ENCODE measurements at regions not wholly inside any gene's neighbourhood (a gene's known extent, or its start where the extent isn't known, plus 50 kb on each side); places are given as distances from the start of the nearest gene placed in this dataset.

DNA sequence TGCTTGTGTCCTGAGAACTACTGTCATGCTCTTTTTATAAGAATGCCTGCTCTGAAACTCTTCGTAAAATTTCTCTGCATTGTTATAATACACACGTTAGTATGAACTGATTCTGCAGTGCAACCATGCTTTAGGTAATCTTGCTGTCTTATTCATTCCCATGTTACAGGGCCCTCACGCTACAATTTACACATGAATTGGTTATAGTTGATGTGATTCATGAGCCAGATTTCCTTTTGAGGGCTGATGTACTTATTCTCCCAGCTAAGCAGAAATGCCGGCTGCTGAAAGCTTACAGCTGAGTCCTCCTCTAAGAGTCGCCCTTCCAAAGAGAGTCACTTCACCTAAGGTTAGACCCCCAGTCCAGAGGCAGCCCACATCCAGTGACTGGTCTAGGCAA lies 233.5 kb upstream of the PCSK5 start:
- TF ChIP-seq POLR2AphosphoS5 (IDR thresholded peaks at IDR 0.05; ENCODE audit: low read depth) (no peak), EZH2phosphoT487 (IDR thresholded peaks at IDR 0.05; ENCODE audit: unreplicated experiment) (no peak), JUNB (IDR thresholded peaks at IDR 0.05; ENCODE audit: unreplicated experiment) (no peak), ZNF114 (CRISPR knock-in tag; IDR thresholded peaks at IDR 0.05) (no peak), EZH2 (IDR thresholded peaks at IDR 0.05; ENCODE audit: low read depth, unreplicated experiment) (no peak), CREB1 (CRISPR knock-in tag; IDR thresholded peaks at IDR 0.05; ENCODE audit: low read depth) (no peak), ZNF462 (CRISPR knock-in tag; IDR thresholded peaks at IDR 0.05) (no peak), NANOG (IDR thresholded peaks at IDR 0.05; ENCODE audit: borderline replicate concordance) (no peak)
- TF ChIP-seq, protein P1, sequence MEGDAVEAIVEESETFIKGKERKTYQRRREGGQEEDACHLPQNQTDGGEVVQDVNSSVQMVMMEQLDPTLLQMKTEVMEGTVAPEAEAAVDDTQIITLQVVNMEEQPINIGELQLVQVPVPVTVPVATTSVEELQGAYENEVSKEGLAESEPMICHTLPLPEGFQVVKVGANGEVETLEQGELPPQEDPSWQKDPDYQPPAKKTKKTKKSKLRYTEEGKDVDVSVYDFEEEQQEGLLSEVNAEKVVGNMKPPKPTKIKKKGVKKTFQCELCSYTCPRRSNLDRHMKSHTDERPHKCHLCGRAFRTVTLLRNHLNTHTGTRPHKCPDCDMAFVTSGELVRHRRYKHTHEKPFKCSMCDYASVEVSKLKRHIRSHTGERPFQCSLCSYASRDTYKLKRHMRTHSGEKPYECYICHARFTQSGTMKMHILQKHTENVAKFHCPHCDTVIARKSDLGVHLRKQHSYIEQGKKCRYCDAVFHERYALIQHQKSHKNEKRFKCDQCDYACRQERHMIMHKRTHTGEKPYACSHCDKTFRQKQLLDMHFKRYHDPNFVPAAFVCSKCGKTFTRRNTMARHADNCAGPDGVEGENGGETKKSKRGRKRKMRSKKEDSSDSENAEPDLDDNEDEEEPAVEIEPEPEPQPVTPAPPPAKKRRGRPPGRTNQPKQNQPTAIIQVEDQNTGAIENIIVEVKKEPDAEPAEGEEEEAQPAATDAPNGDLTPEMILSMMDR (conservative IDR thresholded peaks at IDR 0.05; ENCODE audit: low read depth in 2 of 2) = no peak
- TF ChIP-seq, protein P2, sequence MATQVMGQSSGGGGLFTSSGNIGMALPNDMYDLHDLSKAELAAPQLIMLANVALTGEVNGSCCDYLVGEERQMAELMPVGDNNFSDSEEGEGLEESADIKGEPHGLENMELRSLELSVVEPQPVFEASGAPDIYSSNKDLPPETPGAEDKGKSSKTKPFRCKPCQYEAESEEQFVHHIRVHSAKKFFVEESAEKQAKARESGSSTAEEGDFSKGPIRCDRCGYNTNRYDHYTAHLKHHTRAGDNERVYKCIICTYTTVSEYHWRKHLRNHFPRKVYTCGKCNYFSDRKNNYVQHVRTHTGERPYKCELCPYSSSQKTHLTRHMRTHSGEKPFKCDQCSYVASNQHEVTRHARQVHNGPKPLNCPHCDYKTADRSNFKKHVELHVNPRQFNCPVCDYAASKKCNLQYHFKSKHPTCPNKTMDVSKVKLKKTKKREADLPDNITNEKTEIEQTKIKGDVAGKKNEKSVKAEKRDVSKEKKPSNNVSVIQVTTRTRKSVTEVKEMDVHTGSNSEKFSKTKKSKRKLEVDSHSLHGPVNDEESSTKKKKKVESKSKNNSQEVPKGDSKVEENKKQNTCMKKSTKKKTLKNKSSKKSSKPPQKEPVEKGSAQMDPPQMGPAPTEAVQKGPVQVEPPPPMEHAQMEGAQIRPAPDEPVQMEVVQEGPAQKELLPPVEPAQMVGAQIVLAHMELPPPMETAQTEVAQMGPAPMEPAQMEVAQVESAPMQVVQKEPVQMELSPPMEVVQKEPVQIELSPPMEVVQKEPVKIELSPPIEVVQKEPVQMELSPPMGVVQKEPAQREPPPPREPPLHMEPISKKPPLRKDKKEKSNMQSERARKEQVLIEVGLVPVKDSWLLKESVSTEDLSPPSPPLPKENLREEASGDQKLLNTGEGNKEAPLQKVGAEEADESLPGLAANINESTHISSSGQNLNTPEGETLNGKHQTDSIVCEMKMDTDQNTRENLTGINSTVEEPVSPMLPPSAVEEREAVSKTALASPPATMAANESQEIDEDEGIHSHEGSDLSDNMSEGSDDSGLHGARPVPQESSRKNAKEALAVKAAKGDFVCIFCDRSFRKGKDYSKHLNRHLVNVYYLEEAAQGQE (IDR thresholded peaks at IDR 0.05; ENCODE audit: unreplicated experiment) = no peak
